Liver (tissue), 8 donors: ENCODE measurements at regions not wholly inside any gene's neighbourhood (a gene's known extent, or its start where the extent isn't known, plus 50 kb on each side); places are given as distances from the start of the nearest gene placed in this dataset.

ENCODE experiments used
- DNase-seq: peaks from one replicate; pipeline ENCODE4 v3.0.0-alpha.2; 2017; ENCODE audit warnings: low spot score
- H3K27ac ChIP-seq, 2 donors: one replicate each; pipeline ENCODE4 v1.7.0; 2013; ENCODE audit warnings: inconsistent platforms in 2 of 2, low read length in 2 of 2, control low read depth in 1 of 2, low read depth in 1 of 2, mild to moderate bottlenecking in 1 of 2
- H3K27me3 ChIP-seq, 4 donors: one replicate each; pipeline versions ENCODE4 v1.6.1 to v1.7.0; 2013; ENCODE audit warnings: low read length in 3 of 4, inconsistent platforms in 1 of 4, mild to moderate bottlenecking in 1 of 4, moderate library complexity in 1 of 4; ENCODE audit not compliant: control insufficient read depth in 4 of 4, insufficient read depth in 4 of 4
- H3K36me3 ChIP-seq, 4 donors: one replicate each; pipeline versions ENCODE4 v1.6.1 to v1.7.0; 2013; ENCODE audit warnings: low read length in 3 of 4, mild to moderate bottlenecking in 3 of 4, low read depth in 1 of 4, moderate library complexity in 1 of 4; ENCODE audit not compliant: control insufficient read depth in 4 of 4, insufficient read depth in 3 of 4
- H3K4me1 ChIP-seq, 4 donors: one replicate each; pipeline versions ENCODE4 v1.6.1 to v1.7.0; 2013; ENCODE audit warnings: low read length in 3 of 4, mild to moderate bottlenecking in 3 of 4, moderate library complexity in 1 of 4; ENCODE audit not compliant: control insufficient read depth in 4 of 4, insufficient read depth in 4 of 4
- H3K4me3 ChIP-seq, 3 donors: one replicate each; pipeline versions ENCODE4 v1.6.1 to v1.7.0; 2013; ENCODE audit warnings: low read length in 3 of 3, control low read depth in 1 of 3, low read depth in 1 of 3, mild to moderate bottlenecking in 1 of 3
- H3K9ac ChIP-seq, 2 donors: one replicate each; pipeline ENCODE4 v1.7.0; 2013; ENCODE audit warnings: low read length in 2 of 2, mild to moderate bottlenecking in 2 of 2, moderate library complexity in 2 of 2, control low read depth in 1 of 2, low read depth in 1 of 2
- H3K9me3 ChIP-seq, 4 donors: one replicate each; pipeline versions ENCODE4 v1.6.1 to v1.7.0; 2013; ENCODE audit warnings: low read length in 3 of 4; ENCODE audit not compliant: control insufficient read depth in 4 of 4
- EGR1 ChIP-seq, 2 donors: IDR thresholded peaks; 2 replicates each; pipeline ENCODE4 v1.6.1; 2016 to 2018; ENCODE audit warnings: antibody characterized with exemption in 2 of 2, low read depth in 2 of 2
- FOXA2 ChIP-seq: IDR thresholded peaks from 2 replicates; pipeline ENCODE4 v1.6.1; 2016; ENCODE audit warnings: antibody characterized with exemption
- GABPA ChIP-seq, 2 donors: IDR thresholded peaks in 1 of 2; conservative IDR thresholded peaks in 1 of 2; 2 replicates each; pipeline ENCODE4 v1.6.1; 2016; ENCODE audit warnings: antibody characterized with exemption in 2 of 2, mild to moderate bottlenecking in 1 of 2, moderate library complexity in 1 of 2
- HNF4G ChIP-seq: IDR thresholded peaks from 2 replicates; pipeline ENCODE4 v1.6.1; 2016; ENCODE audit warnings: antibody characterized with exemption
- RAD21 ChIP-seq, 2 donors: IDR thresholded peaks; 2 replicates each; pipeline ENCODE4 v1.6.1; 2016; ENCODE audit warnings: antibody characterized with exemption in 2 of 2, mild to moderate bottlenecking in 2 of 2
- RXRA ChIP-seq, 2 donors: IDR thresholded peaks; 2 replicates each; pipeline ENCODE4 v1.6.1; 2017 to 2018; ENCODE audit warnings: antibody characterized with exemption in 2 of 2, mild to moderate bottlenecking in 1 of 2
- SP1 ChIP-seq: IDR thresholded peaks from 2 replicates; pipeline ENCODE4 v1.6.1; 2018; ENCODE audit warnings: antibody characterized with exemption, mild to moderate bottlenecking
- TAF1 ChIP-seq: conservative IDR thresholded peaks from 2 replicates; pipeline ENCODE4 v1.6.1; 2016; ENCODE audit warnings: antibody characterized with exemption, mild to moderate bottlenecking
- YY1 ChIP-seq: IDR thresholded peaks from 2 replicates; pipeline ENCODE4 v1.6.1; 2016; ENCODE audit warnings: antibody characterized with exemption, mild to moderate bottlenecking
- ZBTB33 ChIP-seq: IDR thresholded peaks from 2 replicates; pipeline ENCODE4 v1.6.1; 2016; ENCODE audit warnings: antibody characterized with exemption
- WGBS: extraction: QIAGEN DNeasy Blood & Tissue Kit; methylation state at CpG from one replicate; pipeline ENCODE4 v1.1.7; 2013; 5-methylcytosine and 5-hydroxymethylcytosine counted together
- TF ChIP-seq, protein P1 (sequence below): IDR thresholded peaks from 2 replicates; pipeline ENCODE4 v1.6.1; 2016; ENCODE audit warnings: antibody characterized with exemption
- TF ChIP-seq, protein P2 (sequence below): fragments of 150-350 bp; IDR thresholded peaks from 2 replicates; pipeline ENCODE4 v1.5.1; 2017; ENCODE audit warnings: improper control_type of control experiment, low read depth, low read length; ENCODE audit not compliant: missing input control
- TF ChIP-seq, protein P3 (sequence below): IDR thresholded peaks from 2 replicates; pipeline ENCODE4 v1.6.1; 2016; ENCODE audit warnings: antibody characterized with exemption
- donor health status: healthy.
- donor health status: healthy.
- donor health status: healthy.
- donor health status: healthy.
- donor health status: healthy.

- DNase-seq, result no peak
- H3K9me3 ChIP-seq, result no peaks in the 10 kb centered on the region
- no peak overlapping the region for H3K9ac ChIP-seq
- no peaks in the 10 kb centered on the region for H3K4me1 ChIP-seq
- WGBS, result 70% methylated on average over 8 of the region's 8 CpGs
- no peak for TF ChIP-seq GABPA (IDR thresholded peaks at IDR 0.05 in 1 of 2, conservative IDR thresholded peaks at IDR 0.05 in 1 of 2)
- TF ChIP-seq, protein P1, sequence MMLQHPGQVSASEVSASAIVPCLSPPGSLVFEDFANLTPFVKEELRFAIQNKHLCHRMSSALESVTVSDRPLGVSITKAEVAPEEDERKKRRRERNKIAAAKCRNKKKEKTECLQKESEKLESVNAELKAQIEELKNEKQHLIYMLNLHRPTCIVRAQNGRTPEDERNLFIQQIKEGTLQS, result no peak
- TF ChIP-seq ZBTB33, result no peak
- TF ChIP-seq, protein P2, sequence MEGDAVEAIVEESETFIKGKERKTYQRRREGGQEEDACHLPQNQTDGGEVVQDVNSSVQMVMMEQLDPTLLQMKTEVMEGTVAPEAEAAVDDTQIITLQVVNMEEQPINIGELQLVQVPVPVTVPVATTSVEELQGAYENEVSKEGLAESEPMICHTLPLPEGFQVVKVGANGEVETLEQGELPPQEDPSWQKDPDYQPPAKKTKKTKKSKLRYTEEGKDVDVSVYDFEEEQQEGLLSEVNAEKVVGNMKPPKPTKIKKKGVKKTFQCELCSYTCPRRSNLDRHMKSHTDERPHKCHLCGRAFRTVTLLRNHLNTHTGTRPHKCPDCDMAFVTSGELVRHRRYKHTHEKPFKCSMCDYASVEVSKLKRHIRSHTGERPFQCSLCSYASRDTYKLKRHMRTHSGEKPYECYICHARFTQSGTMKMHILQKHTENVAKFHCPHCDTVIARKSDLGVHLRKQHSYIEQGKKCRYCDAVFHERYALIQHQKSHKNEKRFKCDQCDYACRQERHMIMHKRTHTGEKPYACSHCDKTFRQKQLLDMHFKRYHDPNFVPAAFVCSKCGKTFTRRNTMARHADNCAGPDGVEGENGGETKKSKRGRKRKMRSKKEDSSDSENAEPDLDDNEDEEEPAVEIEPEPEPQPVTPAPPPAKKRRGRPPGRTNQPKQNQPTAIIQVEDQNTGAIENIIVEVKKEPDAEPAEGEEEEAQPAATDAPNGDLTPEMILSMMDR, result no peak
- TF ChIP-seq YY1, result no peak
- TF ChIP-seq EGR1 (IDR thresholded peaks at IDR 0.05; ENCODE audit: low read depth in 2 of 2), result no peak
- no peak for TF ChIP-seq SP1
- TF ChIP-seq TAF1, result no peak
- TF ChIP-seq RAD21 (IDR thresholded peaks at IDR 0.05), result no peak
- TF ChIP-seq RXRA (IDR thresholded peaks at IDR 0.05), result no peak
- H3K4me3 ChIP-seq, result no peak overlapping the region
- H3K27me3 ChIP-seq, result no peaks in the 10 kb centered on the region
- H3K36me3 ChIP-seq, result peaks cover 0 to under 1% (median 0%) of the 10 kb centered on the region in 4 donors
- no peak overlapping the region for H3K27ac ChIP-seq
These were observed 131.4 kb downstream of the BBS10 start for GRCh38 chr12:76216585-76217472.

DNA sequence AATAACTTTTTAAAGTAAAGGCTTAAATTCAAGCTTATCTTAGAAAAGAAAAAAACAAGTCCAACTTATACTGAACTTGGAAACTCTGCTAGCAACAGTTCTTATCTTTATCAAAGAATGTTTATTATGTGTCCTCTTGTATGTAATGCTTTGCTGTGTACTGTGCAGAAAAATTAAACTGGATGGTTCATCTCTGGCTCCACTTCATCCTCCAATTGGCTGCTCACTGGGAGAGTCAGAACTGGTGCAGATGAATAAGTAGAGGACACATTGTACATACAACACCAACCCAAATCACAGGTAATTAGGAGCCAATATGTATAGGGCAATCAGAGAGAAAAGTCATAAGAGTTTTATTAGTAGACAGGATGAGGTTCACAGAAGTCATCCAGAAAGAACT, 123.6 kb upstream of the NAP1L1 start:
- Histone ChIP-seq H3K4me3 (no peak overlapping the region), H3K27ac (no peak overlapping the region), H3K36me3 (peaks cover 0 to 1% (median 0%) of the 10 kb centered on the region in 4 donors), H3K27me3 (no peaks in the 10 kb centered on the region), H3K9ac (no peak overlapping the region), H3K4me1 (no peaks in the 10 kb centered on the region), H3K9me3 (peaks cover 0 to 1% (median 0%) of the 10 kb centered on the region in 4 donors)
- no peak for DNase-seq
- TF ChIP-seq EGR1 (IDR thresholded peaks at IDR 0.05; ENCODE audit: low read depth in 2 of 2) (no peak), ZBTB33 (no peak), RXRA (IDR thresholded peaks at IDR 0.05) (no peak), SP1 (no peak), HNF4G (no peak), GABPA (IDR thresholded peaks at IDR 0.05 in 1 of 2, conservative IDR thresholded peaks at IDR 0.05 in 1 of 2) (no peak), YY1 (no peak), FOXA2 (no peak)
- TF ChIP-seq, protein P1, result no peak
- TF ChIP-seq, protein P3, sequence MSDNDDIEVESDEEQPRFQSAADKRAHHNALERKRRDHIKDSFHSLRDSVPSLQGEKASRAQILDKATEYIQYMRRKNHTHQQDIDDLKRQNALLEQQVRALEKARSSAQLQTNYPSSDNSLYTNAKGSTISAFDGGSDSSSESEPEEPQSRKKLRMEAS, result no peak
